ENCODE measurements at regions not wholly inside any gene's neighbourhood (a gene's known extent, or its start where the extent isn't known, plus 50 kb on each side); places are given as distances from the start of the nearest gene placed in this dataset.
A peak's percentile ranks its signal among the peaks of the same experiment; 100 is the strongest.

- Histone ChIP-seq H3K27ac (no peak overlapping the region), H3K4me2 (no peak overlapping the region), H3K9me3 (peaks cover 17% of the 10 kb centered on the region), H3K4me3 (no peak overlapping the region), H3K4me1 (no peaks in the 10 kb centered on the region)
- 31% methylated on average over 5 of the region's 5 CpGs for WGBS (ENCODE audit: missing lambda C conversion rate)
- DNase-seq (ENCODE audit: low read depth in 1 of 2, low spot score in 1 of 2) = no peak
- no peak for FAIRE-seq
- ChIA-PET CTCF (interaction anchor here (0.7 kb wide), 1 partner anchor 281 kb away, joined by 3 read pairs; no protein-coding TSS in a partner anchor), POLR2A (no interaction called here)
- no peak for ATAC-seq
- TF ChIP-seq MAFK (IDR thresholded peaks at IDR 0.05; ENCODE audit: partially characterized antibody) = no peak
- no peak for TF ChIP-seq FOSB (CRISPR knock-in tag; IDR thresholded peaks at IDR 0.05)
Measured at GRCh38 chr5:132130918-132131715, 57.5 kb downstream of the CSF2 start.

- ChIA-PET CTCF (interaction anchor here (0.7 kb wide), 1 partner anchor 282 kb away, joined by 3 read pairs; no protein-coding TSS in a partner anchor), POLR2A (no interaction called here)
- FAIRE-seq = no peak
- no peak for ATAC-seq
- H3K27ac ChIP-seq = no peak overlapping the region
- peaks cover 17% of the 10 kb centered on the region for H3K9me3 ChIP-seq
- TF ChIP-seq EHMT2 (IDR thresholded peaks at IDR 0.05; ENCODE audit: low read depth) (no peak), ZC3H11A (IDR thresholded peaks at IDR 0.05) (no peak), EHF (CRISPR knock-in tag; IDR thresholded peaks at IDR 0.05) (no peak), MAX (IDR thresholded peaks at IDR 0.05) (no peak)
- no peaks in the 10 kb centered on the region for H3K4me1 ChIP-seq
- 92% methylated on average over 1 of the region's 1 CpG for WGBS (ENCODE audit: missing lambda C conversion rate)
- no peak overlapping the region for H3K4me3 ChIP-seq
- H3K4me2 ChIP-seq = no peak overlapping the region
- no peak for DNase-seq (ENCODE audit: low read depth in 1 of 2, low spot score in 1 of 2)
Measured at GRCh38 chr5:132132138-132132537, 58.5 kb downstream of the CSF2 start.

- WGBS (ENCODE audit: missing lambda C conversion rate) = 28% methylated on average over 5 of the region's 5 CpGs
- no peak overlapping the region for H3K27ac ChIP-seq
- FAIRE-seq (no peak), DNase-seq (ENCODE audit: low read depth in 1 of 2, low spot score in 1 of 2) (peak; percentile 10 to 24), ATAC-seq (peak in 1 of 2 experiments; percentile 76; a peak in 3 of 6 replicates)
- ChIA-PET POLR2A (no interaction called here), CTCF (interaction anchor here (0.6 to 5.3 kb wide), 11 partner anchors 18 to 355 kb away, joined by 3 to 34 read pairs (median 5); partner anchors contain the start of gene IL3)
- no peak overlapping the region for H3K4me2 ChIP-seq
- no peaks in the 10 kb centered on the region for H3K4me1 ChIP-seq
- H3K9me3 ChIP-seq = peaks cover 17% of the 10 kb centered on the region
- H3K4me3 ChIP-seq = no peak overlapping the region
- TF ChIP-seq CTCF (IDR thresholded peaks at IDR 0.05) = peak; percentile 38; the same call in 2 of the 3 replicates
- TF ChIP-seq RAD21 (conservative IDR thresholded peaks at IDR 0.05 in 1 of 2, IDR thresholded peaks at IDR 0.05 in 1 of 2) = peak; percentile 34 to 42; a peak in 3 of 5 replicates
- peak; percentile 53; the same call in 2 of the 3 replicates for TF ChIP-seq SMC3 (IDR thresholded peaks at IDR 0.05)
- no peak for TF ChIP-seq JUNB (IDR thresholded peaks at IDR 0.05)
Measured at GRCh38 chr5:132134384-132134783, 60.8 kb downstream of the CSF2 start.

GRCh38 chr5:132136906-132137305 is 63.3 kb downstream of the CSF2 start:
- no peak for DNase-seq (ENCODE audit: low read depth in 1 of 2, low spot score in 1 of 2)
- no peak for FAIRE-seq
- WGBS (ENCODE audit: missing lambda C conversion rate) = 51% methylated on average over 2 of the region's 2 CpGs
- Histone ChIP-seq H3K27ac (no peak overlapping the region), H3K4me1 (no peaks in the 10 kb centered on the region), H3K4me2 (no peak overlapping the region), H3K9me3 (peaks cover 4% of the 10 kb centered on the region; the same call in 1 of the 3 replicates), H3K4me3 (no peak overlapping the region)
- ATAC-seq = no peak
- CTCF ChIA-PET = interaction anchor here (0.8 to 5.3 kb wide), 4 partner anchors 11 to 74 kb away, joined by 3 to 34 read pairs (median 8); no protein-coding TSS in a partner anchor
- TF ChIP-seq MAX (IDR thresholded peaks at IDR 0.05) = no peak
- no peak for TF ChIP-seq KDM5A (IDR thresholded peaks at IDR 0.05)
- TF ChIP-seq JUN (IDR thresholded peaks at IDR 0.05) = no peak
- TF ChIP-seq RAD21 (conservative IDR thresholded peaks at IDR 0.05 in 1 of 2, IDR thresholded peaks at IDR 0.05 in 1 of 2) = no peak
- TF ChIP-seq TFCP2L1 (CRISPR knock-in tag; IDR thresholded peaks at IDR 0.05) = no peak
- no peak for TF ChIP-seq ZFP36 (IDR thresholded peaks at IDR 0.05; ENCODE audit: borderline replicate concordance, partially characterized antibody)
- TF ChIP-seq HOXA7 (CRISPR knock-in tag; IDR thresholded peaks at IDR 0.05) = no peak
- TF ChIP-seq ZC3H11A (IDR thresholded peaks at IDR 0.05) = no peak
- TF ChIP-seq FOXS1 (CRISPR knock-in tag; IDR thresholded peaks at IDR 0.05) = no peak
- no peak for TF ChIP-seq EP300 (IDR thresholded peaks at IDR 0.05)
- TF ChIP-seq EHF (CRISPR knock-in tag; IDR thresholded peaks at IDR 0.05) = no peak
- TF ChIP-seq RNF2 (IDR thresholded peaks at IDR 0.05; ENCODE audit: borderline replicate concordance, low read depth) = no peak
- no peak for TF ChIP-seq SMC3 (IDR thresholded peaks at IDR 0.05)
- TF ChIP-seq MYC (IDR thresholded peaks at IDR 0.05; ENCODE audit: borderline replicate concordance, low read length) = no peak
- TF ChIP-seq RARB (CRISPR knock-in tag; IDR thresholded peaks at IDR 0.05) = no peak
- no peak for TF ChIP-seq TP53 (CRISPR knock-in tag; IDR thresholded peaks at IDR 0.05)
- no peak for TF ChIP-seq MAZ (IDR thresholded peaks at IDR 0.05; ENCODE audit: borderline replicate concordance, low read depth, low read length)
- no peak for TF ChIP-seq HMGXB4 (CRISPR knock-in tag; IDR thresholded peaks at IDR 0.05; ENCODE audit: borderline replicate concordance)
- TF ChIP-seq PBX3 (IDR thresholded peaks at IDR 0.05) = no peak
- TF ChIP-seq EHMT2 (IDR thresholded peaks at IDR 0.05; ENCODE audit: low read depth) = no peak
- POLR2A ChIA-PET = no interaction called here
